ENCODE measurements at regions not wholly inside any gene's neighbourhood (a gene's known extent, or its start where the extent isn't known, plus 50 kb on each side); places are given as distances from the start of the nearest gene placed in this dataset.
"Not testable (repeated sequence)": the region's sequence is repeated elsewhere in the genome, so short reads cannot be mapped to it uniquely, and the experiment has no call there.

GRCh38 chr3:196135693-196136639 is 54.1 kb upstream of the TFRC start:
- Mint-ChIP-seq H3K27me3 (ENCODE audit: low read depth) (no peaks in the 10 kb centered on the region), H3K36me3 (ENCODE audit: insufficient read depth in 2 of 2) (no peaks in the 10 kb centered on the region), H3K4me3 (no peak overlapping the region), H3K27ac (no peak overlapping the region), H3K4me1 (ENCODE audit: low read depth) (peaks cover 6% of the 10 kb centered on the region), H3K9me3 (no peaks in the 10 kb centered on the region)
- no peak for ATAC-seq (replicated peaks in 1 of 2)
- DNase-seq = no peak

- H3K27ac Mint-ChIP-seq = no peak overlapping the region
- no peak overlapping the region for H3K4me3 Mint-ChIP-seq
- ATAC-seq (replicated peaks in 1 of 2) (no peak), DNase-seq (no peak)
- no peaks in the 10 kb centered on the region for H3K36me3 Mint-ChIP-seq (ENCODE audit: insufficient read depth in 2 of 2)
- H3K4me1 Mint-ChIP-seq (ENCODE audit: low read depth) = no peaks in the 10 kb centered on the region
- no peaks in the 10 kb centered on the region for H3K9me3 Mint-ChIP-seq
- no peaks in the 10 kb centered on the region for H3K27me3 Mint-ChIP-seq (ENCODE audit: low read depth)
Observed at GRCh38 chr3:196134691-196135090, 52.8 kb upstream of the TFRC start.

- H3K36me3 Mint-ChIP-seq (ENCODE audit: insufficient read depth in 2 of 2); H3K27ac Mint-ChIP-seq; H3K27me3 Mint-ChIP-seq (ENCODE audit: low read depth); ATAC-seq (replicated peaks in 1 of 2); H3K4me1 Mint-ChIP-seq (ENCODE audit: low read depth); H3K9me3 Mint-ChIP-seq; H3K4me3 Mint-ChIP-seq; DNase-seq: not testable (repeated sequence)
Observed at GRCh38 chr3:196133869-196134268, 52.0 kb upstream of the TFRC start.

GRCh38 chr3:196131921-196132320 is 50.0 kb upstream of the TFRC start:
- no peaks in the 10 kb centered on the region for H3K36me3 Mint-ChIP-seq (ENCODE audit: insufficient read depth in 2 of 2)
- DNase-seq (no peak), ATAC-seq (replicated peaks in 1 of 2) (no peak)
- no peaks in the 10 kb centered on the region for H3K27me3 Mint-ChIP-seq (ENCODE audit: low read depth)
- H3K4me3 Mint-ChIP-seq = no peak overlapping the region
- no peak overlapping the region for H3K27ac Mint-ChIP-seq
- no peaks in the 10 kb centered on the region for H3K9me3 Mint-ChIP-seq
- peaks cover 9% of the 10 kb centered on the region for H3K4me1 Mint-ChIP-seq (ENCODE audit: low read depth)
